ENCODE measurements at regions not wholly inside any gene's neighbourhood (a gene's known extent, or its start where the extent isn't known, plus 50 kb on each side); places are given as distances from the start of the nearest gene placed in this dataset.

- TF ChIP-seq CTCF (IDR thresholded peaks at IDR 0.05; ENCODE audit: low read depth, low read length, missing control alignments): no peak
- DNase-seq (ENCODE audit: low read depth): peak; percentile 25
- H3K4me3 ChIP-seq (ENCODE audit: low read depth, low read length): no peak overlapping the region
Measured at GRCh38 chr6:19999319-20000191, 162.4 kb downstream of the ID4 start.

- DNase-seq (ENCODE audit: low read depth): no peak
- TF ChIP-seq CTCF (IDR thresholded peaks at IDR 0.05; ENCODE audit: low read depth, low read length, missing control alignments): no peak
- no peak overlapping the region for H3K4me3 ChIP-seq (ENCODE audit: low read depth, low read length)
Measured at GRCh38 chr6:20001286-20001685, 164.1 kb downstream of the ID4 start.

- no peak overlapping the region for H3K4me3 ChIP-seq (ENCODE audit: low read depth, low read length)
- TF ChIP-seq CTCF (IDR thresholded peaks at IDR 0.05; ENCODE audit: low read depth, low read length, missing control alignments): no peak
- no peak for DNase-seq (ENCODE audit: low read depth)
Measured at GRCh38 chr6:20006037-20006436, 168.9 kb downstream of the ID4 start.

- DNase-seq (ENCODE audit: low read depth): no peak
- TF ChIP-seq CTCF (IDR thresholded peaks at IDR 0.05; ENCODE audit: low read depth, low read length, missing control alignments): no peak
Measured at GRCh38 chr6:20008131-20008530, 171.0 kb downstream of the ID4 start.

GRCh38 chr6:20013066-20013861, 176.1 kb downstream of the ID4 start:
- no peak for DNase-seq (ENCODE audit: low read depth)
- no peak for TF ChIP-seq CTCF (IDR thresholded peaks at IDR 0.05; ENCODE audit: low read depth, low read length, missing control alignments)
- no peak overlapping the region for H3K4me3 ChIP-seq (ENCODE audit: low read depth, low read length)

More at GRCh38 chr6:20008131-20008530, 171.0 kb downstream of the ID4 start:
- H3K4me3 ChIP-seq (ENCODE audit: low read depth, low read length): no peak overlapping the region

- DNase-seq (ENCODE audit: low read depth): no peak
- H3K4me3 ChIP-seq (ENCODE audit: low read depth, low read length): no peak overlapping the region
- TF ChIP-seq CTCF (IDR thresholded peaks at IDR 0.05; ENCODE audit: low read depth, low read length, missing control alignments): no peak
Measured at GRCh38 chr6:20014508-20014907, 177.3 kb downstream of the ID4 start.

Measured in GM12864 (cell line).